H1 (cell line): ENCODE measurements at regions not wholly inside any gene's neighbourhood (a gene's known extent, or its start where the extent isn't known, plus 50 kb on each side); places are given as distances from the start of the nearest gene placed in this dataset.

Source experiments
- CTCF ChIA-PET: fragments of 300-600 bp; sonication (Branson Sonifier 250); formaldehyde crosslinking; loops from one replicate; lab custom pipeline; 2021; ENCODE audit not compliant: partially characterized antibody; lab: Charles Lee
- POLR2A ChIA-PET: fragments of 300-600 bp; sonication (Branson Sonifier 250); formaldehyde crosslinking; loops from one replicate; lab custom pipeline; 2021; ENCODE audit warnings: inconsistent platforms; ENCODE audit not compliant: partially characterized antibody; lab: Charles Lee
- DNase-seq, 2 experiments: peaks; one replicate each; pipeline versions ENCODE4 v3.0.0 to v3.0.0-alpha.2; 2010 to 2022; ENCODE audit warnings: low spot score in 2 of 2, low read depth in 1 of 2, mixed read lengths in 1 of 2
- FAIRE-seq: peaks from 2 replicates; lab custom pipeline; 2011; peaks lifted over from hg19 to GRCh38; lab: Jason Lieb, UNC
- H2AFZ ChIP-seq: 2 replicates; pipeline ENCODE4 v1.8.1; 2012; ENCODE audit warnings: low read length, inconsistent platforms
- H2AK5ac ChIP-seq: 2 replicates; pipeline ENCODE4 v1.6.1; 2013; ENCODE audit warnings: low read depth, low read length
- H2BK120ac ChIP-seq: replicated peaks from 2 replicates; pipeline ENCODE3; 2013; ENCODE audit warnings: low read depth, low read length, inconsistent platforms
- H2BK12ac ChIP-seq: 2 replicates; pipeline ENCODE4 v1.6.1; 2013; ENCODE audit warnings: low read depth, low read length
- H2BK15ac ChIP-seq: 2 replicates; pipeline ENCODE4 v1.6.1; 2013; ENCODE audit warnings: low read length
- H2BK20ac ChIP-seq: 2 replicates; pipeline ENCODE4 v1.6.1; 2013; ENCODE audit warnings: low read length
- H2BK5ac ChIP-seq: 2 replicates; pipeline ENCODE4 v1.6.1; 2013; ENCODE audit warnings: low read depth, low read length
- H3K14ac ChIP-seq: 2 replicates; pipeline ENCODE4 v1.6.1; 2013; ENCODE audit warnings: inconsistent platforms; ENCODE audit not compliant: insufficient read length
- H3K18ac ChIP-seq: 2 replicates; pipeline ENCODE4 v1.6.1; 2013; ENCODE audit warnings: low read length; ENCODE audit errors: extremely low read depth
- H3K23ac ChIP-seq: 2 replicates; pipeline ENCODE4 v1.6.1; 2013; ENCODE audit warnings: inconsistent platforms; ENCODE audit not compliant: insufficient read length
- H3K23me2 ChIP-seq: 2 replicates; pipeline ENCODE4 v1.6.1; 2013; ENCODE audit warnings: low read depth, low read length
- H3K27ac ChIP-seq: 2 replicates; pipeline ENCODE4 v1.6.1; 2011; ENCODE audit warnings: low read depth, low read length, inconsistent platforms
- H3K27me3 ChIP-seq, 4 experiments: replicated peaks in 1 of 4; 1 replicate in 1 of 4; 2 replicates in 3 of 4; pipeline versions ENCODE4 v1.6.1 to v1.8.1; 2011 to 2013; ENCODE audit warnings: low read length in 3 of 4, mild to moderate bottlenecking in 3 of 4, inconsistent platforms in 2 of 4, mixed read lengths in 2 of 4, moderate library complexity in 1 of 4; ENCODE audit not compliant: control insufficient read depth in 3 of 4, insufficient read depth in 3 of 4; ENCODE audit errors: extremely low read depth in 1 of 4
- H3K36me3 ChIP-seq, 4 experiments: 2 replicates each; pipeline versions ENCODE4 v1.6.1 to v1.8.1; 2011 to 2013; ENCODE audit warnings: mild to moderate bottlenecking in 4 of 4, low read length in 3 of 4, moderate library complexity in 2 of 4, control low read depth in 1 of 4, inconsistent platforms in 1 of 4; ENCODE audit not compliant: insufficient read depth in 4 of 4, control insufficient read depth in 2 of 4
- H3K4ac ChIP-seq: replicated peaks from 2 replicates; pipeline ENCODE3; 2013; ENCODE audit warnings: low read length, low read depth, mixed read lengths, inconsistent platforms; ENCODE audit not compliant: insufficient read length
- H3K4me1 ChIP-seq, 4 experiments: replicated peaks in 1 of 4; 1 replicate in 1 of 4; 2 replicates in 3 of 4; pipeline versions ENCODE4 v1.6.1 to v1.8.1; 2011 to 2013; ENCODE audit warnings: low read length in 3 of 4, inconsistent platforms in 2 of 4, mixed read lengths in 1 of 4; ENCODE audit not compliant: insufficient read depth in 4 of 4, control insufficient read depth in 3 of 4
- H3K4me2 ChIP-seq, 2 experiments: 2 replicates each; pipeline versions ENCODE4 v1.6.1 to v1.8.1; 2011 to 2013; ENCODE audit warnings: low read depth in 2 of 2, low read length in 2 of 2, control low read depth in 1 of 2, inconsistent platforms in 1 of 2, mild to moderate bottlenecking in 1 of 2; ENCODE audit not compliant: insufficient read depth in 1 of 2
- H3K4me3 ChIP-seq, 4 experiments: fragments of 200-600, 300-600 bp in 1 of 4; sonication (generic), shearing (Covaris generic), sonication (Bioruptor Twin) in 1 of 4; 2 replicates each; pipeline versions ENCODE4 v1.5.1 to v1.8.1; 2011 to 2016; ENCODE audit warnings: low read length in 4 of 4, low read depth in 3 of 4, control low read depth in 2 of 4, inconsistent platforms in 2 of 4, mild to moderate bottlenecking in 2 of 4, mixed read lengths in 1 of 4, moderate library complexity in 1 of 4; ENCODE audit not compliant: insufficient read depth in 2 of 4; ENCODE audit errors: extremely low read depth in 1 of 4
- H3K56ac ChIP-seq: replicated peaks from 2 replicates; pipeline ENCODE3; 2013; ENCODE audit warnings: low read depth, mild to moderate bottlenecking, mixed read lengths, low read length, inconsistent platforms; ENCODE audit not compliant: insufficient read length
- H3K79me1 ChIP-seq: 2 replicates; pipeline ENCODE4 v1.6.1; 2013; ENCODE audit warnings: low read depth, low read length, control low read depth
- H3K79me2 ChIP-seq, 2 experiments: 2 replicates each; pipeline versions ENCODE4 v1.6.1 to v1.8.1; 2012 to 2013; ENCODE audit warnings: low read length in 2 of 2, mild to moderate bottlenecking in 2 of 2, inconsistent platforms in 1 of 2; ENCODE audit not compliant: insufficient read depth in 2 of 2, control insufficient read depth in 1 of 2
- H3K9ac ChIP-seq, 4 experiments: replicated peaks in 1 of 4; 1 replicate in 1 of 4; 2 replicates in 3 of 4; pipeline versions ENCODE4 v1.6.1 to v1.8.1; 2011 to 2013; ENCODE audit warnings: low read depth in 3 of 4, low read length in 3 of 4, control low read depth in 2 of 4, mild to moderate bottlenecking in 2 of 4, moderate library complexity in 2 of 4, inconsistent platforms in 1 of 4; ENCODE audit errors: extremely low read depth in 1 of 4
- H3K9me3 ChIP-seq, 2 experiments: 2 replicates each; pipeline versions ENCODE4 v1.6.1 to v1.8.1; 2012 to 2013; ENCODE audit warnings: mild to moderate bottlenecking in 2 of 2, moderate library complexity in 2 of 2, control low read depth in 1 of 2, inconsistent platforms in 1 of 2, low read depth in 1 of 2, low read length in 1 of 2, mixed read lengths in 1 of 2; ENCODE audit not compliant: insufficient read depth in 2 of 2
- H4K20me1 ChIP-seq, 2 experiments: replicated peaks in 1 of 2; 2 replicates each; pipeline versions ENCODE3 to v1.8.1; 2011 to 2013; ENCODE audit warnings: inconsistent platforms in 2 of 2, low read length in 2 of 2, mild to moderate bottlenecking in 1 of 2; ENCODE audit not compliant: insufficient read depth in 2 of 2, control insufficient read depth in 1 of 2
- H4K5ac ChIP-seq: 2 replicates; pipeline ENCODE4 v1.6.1; 2013; ENCODE audit warnings: low read length, low read depth, mixed read lengths, inconsistent platforms; ENCODE audit not compliant: insufficient read length
- H4K8ac ChIP-seq: 2 replicates; pipeline ENCODE4 v1.8.0; 2013; ENCODE audit warnings: mild to moderate bottlenecking, moderate library complexity, low read length, inconsistent platforms; ENCODE audit not compliant: insufficient read depth; ENCODE audit errors: extremely low read depth
- H4K91ac ChIP-seq: replicated peaks from 2 replicates; pipeline ENCODE3; 2013; ENCODE audit warnings: low read length, mixed read lengths, inconsistent platforms; ENCODE audit not compliant: insufficient read length
- CHD1 ChIP-seq: IDR thresholded peaks from 2 replicates; pipeline ENCODE4 v1.6.1; 2012; ENCODE audit warnings: low read depth, low read length, improper control_type of control experiment
- CTCF ChIP-seq, 3 experiments: IDR thresholded peaks; 1 replicate in 2 of 3; 2 replicates in 1 of 3; pipeline versions ENCODE4 v1.5.1 to v1.6.1; 2011; ENCODE audit warnings: low read length in 3 of 3, mild to moderate bottlenecking in 3 of 3, inconsistent platforms in 2 of 3, low read depth in 1 of 3, moderate library complexity in 1 of 3; ENCODE audit not compliant: insufficient read depth in 1 of 3; ENCODE audit errors: control extremely low read depth in 1 of 3
- HDAC2 ChIP-seq, 2 experiments: fragments of 300-600 bp in 1 of 2; sonication (generic) in 1 of 2; IDR thresholded peaks; 2 replicates each; pipeline ENCODE4 v1.6.1; 2011 to 2012; ENCODE audit warnings: low read depth in 2 of 2, low read length in 2 of 2, mild to moderate bottlenecking in 2 of 2, moderate library complexity in 2 of 2, borderline replicate concordance in 1 of 2, inconsistent platforms in 1 of 2
- WGBS, 2 experiments: shearing (Covaris generic) in 1 of 2; methylation state at CpG; one replicate each; pipeline versions ENCODE4 v1.1.6 to v1.1.7; 2013 to 2015; ENCODE audit warnings: low lambda C conversion rate in 2 of 2, mixed read lengths in 2 of 2, inconsistent platforms in 1 of 2, low coverage in 1 of 2, missing lambda C conversion rate in 1 of 2; ENCODE audit not compliant: insufficient replicate concordance in 2 of 2, insufficient coverage in 1 of 2, insufficient read length in 1 of 2; ENCODE audit errors: extremely low coverage in 1 of 2, missing lambda C conversion rate in 1 of 2; 5-methylcytosine and 5-hydroxymethylcytosine counted together

DNA sequence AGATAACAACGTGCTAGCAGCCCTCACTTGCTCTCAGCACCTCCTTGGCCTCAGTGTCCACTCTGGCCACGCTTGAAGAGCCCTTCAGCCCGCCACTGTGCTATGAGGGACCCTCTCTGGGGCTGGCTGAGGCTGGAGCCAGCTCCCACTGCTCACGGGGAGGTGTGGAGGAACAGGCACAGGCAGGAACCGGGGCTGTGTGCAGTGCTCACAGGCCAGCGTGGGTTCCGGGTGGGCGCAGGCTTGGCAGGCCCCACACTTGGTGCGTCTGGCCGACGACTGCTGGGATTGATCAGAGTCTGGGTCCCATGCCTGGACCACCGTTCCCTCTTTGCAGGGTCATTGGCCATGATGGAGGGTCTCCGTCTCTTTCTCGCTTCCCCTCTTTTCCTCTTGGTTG is 194.3 kb upstream of the GRAMD2B start:
- Histone ChIP-seq H3K9ac (no peak overlapping the region), H2BK12ac (no peak overlapping the region), H2BK120ac (no peak overlapping the region), H4K20me1 (no peaks in the 10 kb centered on the region), H3K9me3 (peaks cover 7 to 9% of the 10 kb centered on the region in 2 experiments), H3K14ac (no peak overlapping the region), H3K27ac (no peak overlapping the region), H4K8ac (no peak overlapping the region), H3K79me2 (no peaks in the 10 kb centered on the region), H3K4ac (no peak overlapping the region), H3K56ac (no peak overlapping the region), H3K23me2 (no peaks in the 10 kb centered on the region), H3K18ac (no peak overlapping the region), H3K4me3 (no peak overlapping the region), H3K23ac (no peak overlapping the region), H3K36me3 (no peaks in the 10 kb centered on the region), H2AFZ (no peak overlapping the region), H3K4me1 (no peaks in the 10 kb centered on the region), H2AK5ac (no peak overlapping the region), H4K5ac (no peak overlapping the region), H4K91ac (no peak overlapping the region), H2BK20ac (no peak overlapping the region), H2BK15ac (no peak overlapping the region), H3K4me2 (no peak overlapping the region), H3K79me1 (no peaks in the 10 kb centered on the region), H3K27me3 (no peaks in the 10 kb centered on the region), H2BK5ac (no peak overlapping the region)
- ChIA-PET POLR2A (no interaction called here), CTCF (interaction anchor here (0.6 kb wide), 2 partner anchors 767 to 1863 kb away, joined by 3 read pairs; no protein-coding TSS in a partner anchor)
- TF ChIP-seq CHD1 (no peak), CTCF (IDR thresholded peaks at IDR 0.05; ENCODE audit: control extremely low read depth in 1 of 3, insufficient read depth in 1 of 3, low read depth in 1 of 3, low read length in 3 of 3) (no peak), HDAC2 (IDR thresholded peaks at IDR 0.05; ENCODE audit: borderline replicate concordance in 1 of 2, low read depth in 2 of 2, low read length in 2 of 2) (no peak)
- DNase-seq (no peak), FAIRE-seq (no peak)
- 91% methylated on average over 12 of the region's 14 CpGs; no CpG with 5 or more reads in 1 of the 2 experiments for WGBS, 2 experiments
